Skin of body (tissue), 1 donor: ENCODE measurements at regions not wholly inside any gene's neighbourhood (a gene's known extent, or its start where the extent isn't known, plus 50 kb on each side); places are given as distances from the start of the nearest gene placed in this dataset.
"Not testable (repeated sequence)": the region's sequence is repeated elsewhere in the genome, so short reads cannot be mapped to it uniquely, and the experiment has no call there.

ENCODE experiments used
- DNase-seq: peaks from one replicate; lab custom pipeline; 2025; lab: John Stamatoyannopoulos, UW

DNA sequence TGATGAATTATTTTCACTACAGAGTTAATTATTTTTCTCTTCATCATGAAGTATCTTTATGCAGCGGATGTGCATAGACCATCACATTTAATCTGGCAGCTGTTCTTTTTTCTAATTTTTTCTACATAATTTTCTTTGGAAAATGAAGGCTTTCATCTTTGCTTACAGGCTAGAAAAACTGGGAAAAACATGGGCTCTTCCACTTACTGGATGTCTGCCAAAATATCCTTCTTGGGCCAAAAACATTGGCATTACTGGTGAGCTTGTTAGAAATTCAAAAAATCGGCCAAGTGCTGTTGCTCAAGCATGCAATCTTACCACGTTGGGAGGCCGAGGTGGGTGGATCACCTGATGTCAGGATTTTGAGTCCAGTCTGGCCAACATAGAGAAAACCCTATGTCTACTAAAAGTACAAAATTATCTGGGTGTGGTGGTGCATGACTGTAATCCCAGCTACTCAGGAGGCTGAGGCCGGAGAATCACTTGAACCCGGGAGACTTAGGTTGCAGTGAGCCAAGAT, 176.8 kb downstream of the ZNF737 start:
- no peak for DNase-seq

DNA sequence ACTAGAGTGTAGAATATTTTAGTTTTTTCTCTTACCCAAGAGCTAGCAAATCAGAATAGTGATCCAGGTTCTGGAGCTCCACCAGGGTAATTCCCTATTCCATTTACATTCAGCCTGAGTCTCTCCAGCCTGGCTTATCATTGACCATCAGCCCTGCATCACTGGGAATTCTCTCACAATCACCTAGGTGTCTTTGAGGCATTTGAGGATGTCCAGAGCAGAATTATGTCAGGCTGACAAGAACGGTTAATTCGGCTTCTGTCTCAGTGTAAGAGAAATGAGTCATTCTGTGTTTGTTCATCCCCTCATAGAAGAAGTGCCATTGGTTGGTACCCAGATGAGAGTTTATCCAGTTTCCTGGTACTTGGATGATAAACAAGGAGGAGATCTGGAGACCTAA, 180.5 kb downstream of the ZNF737 start:
- no peak for DNase-seq

DNA sequence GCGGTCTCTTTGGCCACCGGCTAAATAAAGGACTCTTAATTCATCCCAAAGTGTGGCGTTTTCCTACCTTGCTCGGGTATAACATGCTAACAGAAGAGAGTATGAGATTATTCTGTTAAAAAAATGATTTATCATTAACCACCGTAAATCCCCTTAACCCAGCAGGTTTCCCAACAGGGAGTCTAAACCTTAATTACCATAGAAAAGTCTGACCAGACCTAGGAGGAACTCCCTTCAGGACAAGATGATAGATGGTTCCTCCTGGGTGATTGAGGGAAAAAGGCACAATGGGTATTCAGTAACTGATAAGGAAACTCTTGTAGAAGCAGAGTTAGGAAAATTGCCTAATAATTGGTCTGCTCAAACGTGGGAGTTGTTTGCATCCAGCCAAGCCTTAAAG, 193.7 kb downstream of the ZNF737 start:
- no peak for DNase-seq

DNA sequence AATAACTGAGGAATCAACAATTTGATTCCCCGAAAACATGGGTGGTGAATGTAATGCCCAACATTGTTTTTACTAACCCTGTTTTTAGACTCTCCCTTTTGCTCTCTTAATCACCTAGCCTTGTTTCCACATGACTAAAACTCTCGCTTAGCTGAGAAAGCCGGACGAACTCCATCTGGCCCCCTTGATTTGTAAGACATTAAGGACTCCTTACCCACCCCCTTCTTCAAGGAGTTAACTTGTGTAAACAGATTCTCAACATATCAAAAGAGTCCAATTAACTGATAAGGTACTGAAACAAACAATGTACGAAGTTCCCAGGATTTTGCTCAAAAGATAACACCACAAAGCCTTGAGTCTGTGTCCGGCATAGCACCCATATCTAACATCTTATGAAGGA, 194.3 kb downstream of the ZNF737 start:
- not testable (repeated sequence) for DNase-seq

DNA sequence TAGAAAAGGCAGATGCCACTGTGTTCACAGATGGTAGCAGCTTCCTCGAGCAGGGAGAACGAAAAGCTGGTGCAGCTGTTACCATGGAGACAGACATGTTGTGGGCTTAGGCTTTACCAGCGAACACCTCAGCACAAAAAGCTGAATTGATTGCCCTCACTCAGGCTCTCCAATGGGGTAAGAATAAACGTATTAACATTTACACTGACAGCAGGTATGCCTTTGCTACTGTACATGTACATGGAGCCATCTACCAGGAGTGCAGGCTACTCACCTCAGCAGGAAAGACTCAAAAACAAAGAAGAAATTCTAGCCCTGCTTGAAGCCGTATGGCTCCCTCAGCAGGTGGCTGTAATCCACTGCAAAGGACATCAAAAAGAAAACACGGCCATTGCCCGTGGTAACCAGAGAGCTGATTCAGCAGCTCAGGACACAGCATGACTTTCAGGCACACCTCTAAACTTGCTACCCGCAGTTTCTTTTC, 197.7 kb downstream of the ZNF737 start:
- DNase-seq: no peak

DNA sequence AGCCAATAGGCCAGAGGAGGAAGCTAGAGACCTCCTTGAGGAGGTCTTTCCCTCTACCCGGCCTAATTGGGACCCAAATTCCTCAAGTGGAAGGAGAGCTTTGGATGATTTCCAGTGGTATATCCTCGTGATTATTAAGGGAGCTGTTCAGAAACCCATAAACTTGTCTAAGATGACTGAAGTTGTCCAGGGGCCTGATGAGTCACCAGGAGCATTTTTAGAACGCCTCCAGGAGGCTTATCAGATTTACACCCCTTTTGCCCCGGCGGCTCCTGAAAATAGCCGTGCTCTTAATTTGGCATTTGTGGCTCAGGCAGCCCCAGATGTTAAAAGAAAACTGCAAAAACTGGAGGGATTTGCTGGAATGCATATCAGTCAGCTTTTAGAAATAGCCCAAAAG, 198.1 kb downstream of the ZNF486 start:
- DNase-seq: no peak

DNA sequence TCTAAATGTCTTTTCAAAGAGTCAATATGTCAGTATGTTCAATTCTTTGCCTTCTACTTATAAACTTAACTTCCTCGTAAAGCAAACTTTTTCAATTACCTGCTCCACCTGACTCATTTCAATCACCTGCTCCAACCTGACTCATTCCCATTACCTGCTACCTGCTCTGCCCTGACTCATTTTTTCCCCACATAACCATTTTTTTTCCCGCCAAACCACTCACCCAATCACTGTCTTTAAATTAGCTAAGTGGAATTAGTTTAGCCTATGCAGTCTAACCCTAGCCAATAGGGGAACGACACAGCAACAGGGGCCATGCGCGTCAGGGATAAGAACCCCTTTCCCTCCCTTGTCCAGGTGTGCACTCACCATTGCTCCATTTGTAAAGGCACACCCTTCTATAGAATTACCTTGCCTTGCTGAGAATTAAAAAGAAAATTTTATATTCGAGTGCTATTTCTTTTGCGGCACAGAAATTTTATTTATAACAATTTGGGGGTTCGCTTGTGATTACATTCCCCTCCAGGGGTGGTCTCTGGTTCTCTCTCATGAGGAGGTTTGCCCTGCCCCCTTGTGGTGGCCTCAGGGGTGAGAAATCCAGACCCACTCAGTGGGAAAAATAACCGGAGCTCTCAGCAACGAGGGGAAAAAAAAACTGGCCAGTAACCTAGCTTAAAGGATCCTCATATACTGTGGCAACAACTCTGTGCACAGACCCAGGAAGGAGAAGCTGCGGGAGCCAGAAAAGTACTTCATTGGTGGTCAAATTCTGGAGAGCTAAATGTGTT, 193.1 kb downstream of the ZNF486 start:
- DNase-seq: no peak

DNA sequence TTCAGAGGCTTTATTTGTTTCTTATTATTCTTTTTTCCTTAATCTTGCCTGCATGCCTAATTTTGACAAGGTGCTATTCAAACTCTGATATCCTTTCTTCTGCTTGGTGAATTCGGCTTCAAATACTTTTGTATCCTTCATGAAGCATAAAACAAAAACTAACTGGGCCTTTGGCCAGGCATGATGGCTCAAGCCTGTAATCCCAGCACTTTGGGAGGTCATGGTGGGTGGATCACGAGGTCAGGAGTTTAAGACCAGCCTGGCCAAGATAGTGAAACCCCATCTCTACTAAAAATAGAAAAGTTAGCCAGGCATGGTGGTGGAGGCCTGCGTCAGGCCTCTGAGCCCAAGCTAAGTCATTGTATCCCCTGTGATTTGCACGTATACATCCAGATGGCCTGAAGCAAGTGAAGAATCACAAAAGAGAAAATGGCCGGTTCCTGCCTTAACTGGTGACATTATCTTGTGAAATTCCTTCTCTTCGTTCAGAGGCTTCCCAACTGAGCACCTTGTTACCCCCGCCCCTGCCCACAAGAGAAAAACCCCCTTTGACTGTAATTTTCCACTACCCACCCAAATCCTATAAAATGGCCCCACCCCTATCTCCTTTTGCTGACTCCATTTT, 191.9 kb downstream of the ZNF486 start:
- not testable (repeated sequence) for DNase-seq

DNA sequence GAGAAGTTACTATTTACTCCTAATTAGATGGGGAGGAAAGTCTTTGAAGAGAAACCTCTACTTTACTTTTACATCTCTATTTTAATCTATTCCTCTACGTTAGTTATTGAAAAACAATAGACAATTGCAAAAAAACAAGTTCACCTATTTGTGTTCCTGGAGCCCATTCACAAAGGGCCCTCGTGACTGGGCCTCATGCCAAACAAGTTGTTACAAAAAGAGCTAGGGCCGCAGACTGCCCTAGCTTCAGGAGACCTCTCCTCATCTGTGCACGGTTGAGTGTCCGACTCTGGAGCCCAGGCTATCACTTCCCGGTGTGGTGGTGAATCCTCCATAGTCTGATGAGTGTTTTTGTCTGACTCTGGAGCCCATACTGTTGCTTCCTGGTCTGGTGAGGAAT, 190.9 kb downstream of the ZNF486 start:
- no peak for DNase-seq

DNA sequence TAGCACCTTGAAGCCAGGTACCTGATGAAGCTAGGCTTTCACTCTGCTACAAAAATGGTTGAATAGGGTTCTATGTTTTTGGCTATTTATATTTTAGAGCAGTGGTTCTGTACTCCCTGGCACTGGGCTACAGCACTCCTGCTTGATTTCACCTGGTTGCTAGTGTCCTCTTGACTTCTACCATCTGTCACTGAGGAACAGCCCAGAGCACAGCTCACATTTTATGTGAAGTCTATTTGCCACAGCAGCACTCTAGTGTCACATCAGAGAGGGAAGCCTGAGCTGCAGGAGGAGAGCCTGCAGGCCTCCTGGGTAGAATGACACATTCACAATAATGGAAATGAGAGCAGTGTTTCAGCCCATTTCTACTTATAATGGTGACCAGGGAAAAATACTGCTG, 184.2 kb downstream of the ZNF486 start:
- no peak for DNase-seq

DNA sequence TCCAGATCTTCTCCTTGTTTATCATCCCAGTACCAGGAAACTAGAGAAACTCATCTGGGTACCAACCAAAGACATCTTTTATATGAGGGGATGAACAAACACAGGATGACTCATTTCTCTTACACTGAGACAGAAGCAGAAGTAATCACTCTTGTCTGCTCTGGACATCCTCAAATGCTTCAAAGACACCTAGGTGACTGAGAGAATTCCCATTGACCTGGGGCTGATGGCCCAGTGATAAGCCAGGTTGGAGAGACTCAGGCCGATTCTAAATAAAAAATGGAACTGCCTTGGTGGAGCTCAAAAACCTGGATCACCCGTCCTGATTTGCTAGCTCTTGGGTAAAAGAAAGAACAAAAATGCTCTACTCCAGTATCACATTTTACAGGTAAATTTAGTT, 182.2 kb downstream of the ZNF486 start:
- DNase-seq: no peak

DNA sequence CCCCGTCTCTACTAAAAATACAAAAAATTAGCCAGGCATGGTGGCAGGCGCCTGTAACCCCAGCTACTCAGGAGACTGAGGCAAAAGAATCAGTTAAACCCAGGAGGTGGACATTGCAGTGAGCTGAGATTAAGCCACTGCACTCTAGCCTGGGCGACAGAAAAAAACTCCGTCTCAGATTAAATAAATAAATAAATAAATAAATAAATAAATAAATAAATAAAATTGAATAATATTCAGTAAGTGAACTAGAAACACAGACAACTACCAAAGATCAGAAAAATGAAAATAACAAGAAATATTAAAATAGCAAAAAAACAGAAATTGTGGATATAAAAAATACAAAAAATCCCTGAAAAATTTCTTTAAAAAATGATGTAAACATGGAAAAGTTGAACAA, 172.4 kb downstream of the ZNF486 start:
- no peak for DNase-seq

DNA sequence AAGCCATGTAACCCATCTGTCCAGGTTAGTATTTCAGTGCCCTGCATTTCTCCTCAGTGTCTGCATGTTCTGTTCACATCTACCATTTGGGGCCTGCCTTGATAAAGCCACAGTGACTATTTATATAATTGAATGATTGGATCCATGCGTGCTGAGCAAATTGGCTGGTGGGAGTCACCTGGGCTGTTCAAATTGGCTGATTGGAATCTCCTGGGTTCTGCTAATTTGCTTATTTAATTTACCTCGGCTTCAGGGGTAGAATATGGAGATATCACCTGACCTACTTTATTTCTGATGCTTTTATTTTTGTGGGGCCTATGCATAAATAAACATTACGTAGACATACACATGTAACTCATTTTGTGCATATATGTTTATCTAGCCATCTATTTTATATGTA, 167.7 kb downstream of the ZNF486 start:
- no peak for DNase-seq

DNA sequence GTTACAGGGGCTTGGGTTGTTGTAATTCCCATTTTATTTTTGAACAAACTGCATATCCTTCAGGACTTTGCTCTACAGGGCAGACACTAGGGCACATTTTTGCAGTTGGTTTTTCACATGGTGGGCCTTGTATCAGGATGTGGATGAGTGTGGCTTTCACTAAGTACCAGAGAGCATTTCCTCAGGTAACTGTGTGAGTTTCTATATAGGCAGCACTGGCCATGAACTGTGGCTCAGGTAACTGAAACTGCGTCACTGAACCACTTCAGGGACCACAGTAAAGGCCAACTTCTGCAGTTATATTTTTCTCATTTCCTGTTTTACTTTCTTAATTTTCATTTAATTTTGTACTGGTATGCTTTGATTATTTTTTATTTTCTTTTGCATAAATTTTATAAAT, 166.5 kb downstream of the ZNF486 start:
- DNase-seq: no peak

DNA sequence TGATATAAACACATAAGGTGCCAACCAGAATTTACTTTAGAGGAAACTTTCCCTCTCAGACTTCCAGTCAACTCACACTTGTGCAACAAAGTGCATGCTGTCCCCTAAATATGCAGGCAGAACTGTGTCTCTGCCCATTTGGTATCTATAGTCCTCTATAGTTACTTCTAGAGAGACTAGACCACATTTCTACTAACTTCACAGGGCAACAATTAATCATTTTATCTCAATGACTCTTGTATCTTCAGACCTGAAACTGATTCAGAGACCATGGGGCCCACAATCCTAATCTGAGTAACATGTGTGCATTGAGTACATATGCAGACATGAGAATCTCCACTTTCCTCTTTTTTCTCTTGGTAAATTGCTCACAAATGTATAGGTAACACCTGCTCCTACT, 158.1 kb downstream of the ZNF486 start:
- DNase-seq: no peak

DNA sequence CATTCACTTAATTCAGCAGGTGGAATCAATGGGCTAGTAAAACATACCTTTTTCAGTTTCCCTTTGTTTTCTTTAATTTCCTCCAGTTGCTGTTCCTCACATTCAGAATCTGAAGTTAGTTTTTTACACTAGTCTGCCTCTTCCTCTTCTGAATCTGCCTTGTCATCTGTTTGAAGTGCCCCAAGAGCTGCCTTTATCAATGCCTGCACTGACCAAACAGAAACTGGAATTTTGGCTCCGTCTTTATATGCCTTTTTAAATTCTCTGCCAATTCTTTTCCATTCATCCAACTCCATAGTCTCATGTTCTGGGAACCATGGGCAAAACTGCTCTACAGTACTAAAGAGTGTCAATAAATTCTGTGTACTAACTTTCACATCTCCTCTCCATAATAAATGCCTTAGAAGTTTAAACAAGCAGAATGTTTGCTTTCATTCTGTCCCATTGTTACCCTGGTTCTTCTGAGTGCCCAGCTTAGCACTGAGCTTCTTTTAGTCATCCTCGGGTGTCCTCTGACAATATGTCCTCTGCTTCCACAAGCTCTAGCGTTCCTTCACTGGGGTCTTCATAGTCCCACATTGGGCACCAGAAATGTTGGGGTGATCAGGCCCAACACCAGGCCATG, 154.2 kb downstream of the ZNF486 start:
- no peak for DNase-seq

DNA sequence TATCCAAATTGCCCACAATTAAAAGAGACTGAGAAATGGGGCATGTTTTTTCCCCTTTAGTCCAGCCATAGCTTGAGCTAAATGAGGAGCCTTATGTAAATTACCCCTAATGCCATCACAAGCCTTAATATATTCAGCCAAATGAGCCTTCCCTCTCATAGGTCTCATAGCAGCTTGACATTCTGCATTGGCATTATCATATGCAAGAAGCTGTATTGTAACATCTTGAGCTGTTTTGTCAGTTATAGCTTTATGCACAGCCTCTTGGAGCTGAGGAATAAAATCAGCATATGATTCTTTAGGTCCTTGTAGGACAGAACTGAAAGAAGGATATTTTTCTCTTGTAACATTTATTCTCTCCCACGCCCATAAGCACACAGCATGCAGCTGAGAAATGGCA, 153.2 kb downstream of the ZNF486 start:
- no peak for DNase-seq

DNA sequence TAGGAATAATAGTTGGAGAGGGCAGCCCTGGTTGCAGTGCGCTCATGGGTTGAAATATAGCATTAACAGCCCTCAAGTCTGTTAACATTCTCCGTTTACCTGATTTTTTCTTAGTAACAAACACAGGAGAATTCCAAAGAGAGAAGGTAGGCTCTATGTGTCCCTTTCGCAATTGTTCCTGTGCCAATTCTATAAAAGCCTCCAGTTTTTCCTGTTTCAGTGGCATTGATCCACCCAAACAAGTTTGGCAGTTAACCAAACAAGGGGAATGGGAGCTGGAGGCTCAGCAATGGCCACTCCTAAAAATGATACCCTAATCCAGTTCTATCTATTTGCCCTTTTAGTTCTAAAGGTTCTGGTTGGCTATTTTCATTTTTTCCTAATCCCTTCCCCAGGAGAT, 151.6 kb downstream of the ZNF486 start:
- no peak for DNase-seq

DNA sequence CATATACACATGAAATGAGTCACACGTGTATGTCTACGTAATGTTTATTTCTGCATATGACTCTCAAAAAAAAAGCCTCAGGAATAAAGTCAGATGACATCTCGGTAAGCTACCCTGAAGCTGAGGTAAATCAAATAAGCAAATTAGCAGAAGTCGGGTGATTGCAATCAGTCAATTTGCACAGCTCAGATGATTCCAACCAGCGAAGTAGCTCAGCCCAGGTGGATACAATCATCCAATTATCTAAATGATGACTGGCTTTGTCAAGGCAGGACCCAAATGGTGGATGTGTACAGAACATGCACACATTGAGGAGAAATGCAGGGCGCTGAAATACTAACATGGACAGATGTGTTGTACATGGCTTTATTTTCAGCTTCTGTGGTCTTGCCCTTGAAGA, 148.5 kb downstream of the ZNF486 start:
- no peak for DNase-seq

DNA sequence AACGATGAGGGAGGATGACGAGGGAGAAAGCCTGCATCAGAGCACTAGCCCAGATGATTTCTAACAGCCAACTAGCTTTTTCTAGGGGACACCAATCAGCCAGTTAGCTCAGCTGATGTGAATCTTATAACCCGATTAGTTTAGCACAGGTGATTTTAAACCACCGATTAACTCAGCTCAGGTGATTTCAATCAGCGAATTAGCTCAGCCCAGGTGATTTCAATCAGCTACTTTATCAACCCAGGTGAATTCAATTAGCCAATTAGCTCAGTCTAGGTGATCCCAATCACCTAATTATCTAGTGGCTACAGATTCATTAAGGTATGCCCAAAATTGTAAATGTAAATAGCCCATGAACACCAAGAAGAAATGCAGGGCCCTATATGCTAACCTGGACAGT, 146.9 kb downstream of the ZNF486 start:
- no peak for DNase-seq

DNA sequence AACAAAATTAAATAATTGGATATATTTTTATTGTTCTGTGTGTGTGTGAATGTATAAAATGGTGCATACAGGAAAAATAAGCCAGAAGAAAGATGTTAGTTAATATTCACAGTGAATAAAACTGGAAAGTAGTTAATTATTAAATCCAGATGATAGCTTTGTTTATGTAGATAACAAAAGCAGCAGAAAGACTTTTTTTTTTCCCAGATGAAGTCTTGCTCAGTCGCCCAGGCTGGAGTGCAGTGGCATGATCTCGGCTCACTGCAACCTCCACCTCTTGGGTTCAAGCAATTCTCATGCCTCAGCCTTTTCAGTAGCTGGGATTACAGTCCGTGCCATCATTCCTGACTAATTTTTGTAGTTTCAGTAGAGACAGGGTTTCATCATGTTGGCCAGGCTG, 140.1 kb downstream of the ZNF486 start:
- no peak for DNase-seq

DNA sequence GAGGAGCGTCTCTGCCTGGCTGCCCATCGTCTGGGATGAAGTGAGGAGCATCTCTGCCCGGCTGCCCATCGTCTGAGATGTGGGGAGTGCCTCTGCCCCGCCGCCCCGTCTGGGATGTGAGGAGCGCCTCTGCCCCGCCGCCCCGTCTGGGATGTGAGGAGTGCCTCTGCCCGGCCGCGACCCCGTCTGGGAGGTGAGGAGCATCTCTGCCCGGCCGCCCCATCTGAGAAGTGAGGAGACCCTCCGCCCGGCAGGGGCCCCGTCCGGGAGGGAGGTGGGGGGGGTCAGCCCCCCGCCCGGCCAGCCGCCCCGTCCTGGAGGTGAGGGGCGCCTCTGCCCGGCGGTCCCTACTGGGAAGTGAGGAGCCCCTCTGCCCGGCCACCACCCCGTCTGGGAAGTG, 129.3 kb downstream of the ZNF486 start:
- DNase-seq: not testable (repeated sequence)

DNA sequence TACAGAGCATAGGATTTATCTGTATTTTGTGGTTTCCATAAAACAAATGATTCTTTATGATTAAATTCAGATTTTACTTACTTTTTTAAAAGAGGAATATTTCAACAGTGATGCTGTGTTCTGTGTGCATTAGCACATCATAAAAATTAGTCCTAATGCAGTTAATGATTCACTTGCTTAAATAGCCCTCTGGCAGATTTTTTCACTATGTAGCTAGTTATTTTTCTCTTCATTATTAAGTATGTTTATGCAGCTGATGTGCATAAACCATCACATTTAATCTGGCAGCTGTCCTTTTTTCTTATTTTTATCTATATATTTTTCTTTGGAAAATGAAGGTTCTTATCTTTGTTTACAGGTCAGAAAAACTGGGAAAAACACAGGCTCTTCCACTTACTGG, 127.2 kb downstream of the ZNF486 start:
- DNase-seq: no peak
